ENCODE measurements at regions not wholly inside any gene's neighbourhood (a gene's known extent, or its start where the extent isn't known, plus 50 kb on each side); places are given as distances from the start of the nearest gene placed in this dataset.

GRCh38 chr12:61780435-61780834 is 479.8 kb upstream of the USP15 start:
- H3K4me3 ChIP-seq (ENCODE audit: low read depth, low read length) = no peak overlapping the region
- no peak for DNase-seq (ENCODE audit: low read depth)
- TF ChIP-seq CTCF (IDR thresholded peaks at IDR 0.05; ENCODE audit: low read depth, low read length, missing control alignments) = no peak

- no peak for TF ChIP-seq CTCF (IDR thresholded peaks at IDR 0.05; ENCODE audit: low read depth, low read length, missing control alignments)
- no peak for DNase-seq (ENCODE audit: low read depth)
- no peak overlapping the region for H3K4me3 ChIP-seq (ENCODE audit: low read depth, low read length)
These were observed 479.1 kb upstream of the USP15 start for GRCh38 chr12:61781021-61781581.

- TF ChIP-seq CTCF (IDR thresholded peaks at IDR 0.05; ENCODE audit: low read depth, low read length, missing control alignments) = no peak
- no peak overlapping the region for H3K4me3 ChIP-seq (ENCODE audit: low read depth, low read length)
- no peak for DNase-seq (ENCODE audit: low read depth)
These were observed 463.4 kb upstream of the USP15 start for GRCh38 chr12:61796846-61797245.

GRCh38 chr12:61797266-61797665 is 462.9 kb upstream of the USP15 start:
- DNase-seq (ENCODE audit: low read depth) = no peak
- no peak for TF ChIP-seq CTCF (IDR thresholded peaks at IDR 0.05; ENCODE audit: low read depth, low read length, missing control alignments)
- no peak overlapping the region for H3K4me3 ChIP-seq (ENCODE audit: low read depth, low read length)

- no peak for DNase-seq (ENCODE audit: low read depth)
- TF ChIP-seq CTCF (IDR thresholded peaks at IDR 0.05; ENCODE audit: low read depth, low read length, missing control alignments) = no peak
- no peak overlapping the region for H3K4me3 ChIP-seq (ENCODE audit: low read depth, low read length)
These were observed 461.4 kb upstream of the USP15 start for GRCh38 chr12:61798778-61799177.

GRCh38 chr12:61804301-61804700 is 455.9 kb upstream of the USP15 start:
- TF ChIP-seq CTCF (IDR thresholded peaks at IDR 0.05; ENCODE audit: low read depth, low read length, missing control alignments) = no peak
- DNase-seq (ENCODE audit: low read depth) = no peak
- H3K4me3 ChIP-seq (ENCODE audit: low read depth, low read length) = no peak overlapping the region

GRCh38 chr12:61808856-61809255 is 451.3 kb upstream of the USP15 start:
- H3K4me3 ChIP-seq (ENCODE audit: low read depth, low read length) = no peak overlapping the region
- TF ChIP-seq CTCF (IDR thresholded peaks at IDR 0.05; ENCODE audit: low read depth, low read length, missing control alignments) = no peak
- DNase-seq (ENCODE audit: low read depth) = no peak
